ENCODE measurements at regions not wholly inside any gene's neighbourhood (a gene's known extent, or its start where the extent isn't known, plus 50 kb on each side); places are given as distances from the start of the nearest gene placed in this dataset.

DNA sequence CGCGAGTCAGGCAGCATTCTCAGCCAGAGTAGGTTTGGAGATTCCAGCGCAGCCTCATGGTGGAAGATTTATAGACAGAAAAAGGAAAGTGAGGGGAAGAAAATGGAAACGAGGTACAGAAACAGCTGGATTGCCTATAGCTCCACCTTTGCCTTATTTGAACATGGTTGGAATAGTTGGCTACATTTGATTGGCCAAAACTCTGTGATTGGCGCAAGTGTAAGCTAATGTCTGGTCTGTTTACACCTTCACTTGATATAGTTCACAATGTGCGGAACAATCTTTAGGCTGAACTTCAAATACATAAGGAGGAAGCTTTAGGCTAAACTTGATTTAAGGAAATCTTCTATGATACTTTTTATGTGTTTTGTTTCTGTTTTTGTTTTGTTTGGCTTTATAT lies 1191.9 kb downstream of the NSUN3 start:
- Histone ChIP-seq H3K36me3 (no peaks in the 10 kb centered on the region), H2AFZ (replicated peaks) (no peak overlapping the region), H3K27me3 (no peaks in the 10 kb centered on the region), H3K79me2 (ENCODE audit: low read depth) (no peaks in the 10 kb centered on the region), H3K4me3 (no peak overlapping the region), H3K9me3 (ENCODE audit: low read depth) (no peaks in the 10 kb centered on the region), H3K4me1 (no peaks in the 10 kb centered on the region), H3K4me2 (no peak overlapping the region), H4K20me1 (ENCODE audit: low read depth) (no peaks in the 10 kb centered on the region), H3K27ac (no peak overlapping the region), H3F3A (ENCODE audit: low read depth) (no peaks in the 10 kb centered on the region), H3K9ac (no peak overlapping the region)
- peaks cover 3% of the 10 kb centered on the region for H3K36me3 Mint-ChIP-seq
- H3K4me3 Mint-ChIP-seq = no peak overlapping the region
- no peak for DNase-seq (ENCODE audit: low spot score)
- H3K27ac Mint-ChIP-seq = no peak overlapping the region
- H3K9me3 Mint-ChIP-seq = peaks cover 9% of the 10 kb centered on the region
- no peak for TF ChIP-seq EZH2 (IDR thresholded peaks at IDR 0.05)
- TF ChIP-seq, protein P1, sequence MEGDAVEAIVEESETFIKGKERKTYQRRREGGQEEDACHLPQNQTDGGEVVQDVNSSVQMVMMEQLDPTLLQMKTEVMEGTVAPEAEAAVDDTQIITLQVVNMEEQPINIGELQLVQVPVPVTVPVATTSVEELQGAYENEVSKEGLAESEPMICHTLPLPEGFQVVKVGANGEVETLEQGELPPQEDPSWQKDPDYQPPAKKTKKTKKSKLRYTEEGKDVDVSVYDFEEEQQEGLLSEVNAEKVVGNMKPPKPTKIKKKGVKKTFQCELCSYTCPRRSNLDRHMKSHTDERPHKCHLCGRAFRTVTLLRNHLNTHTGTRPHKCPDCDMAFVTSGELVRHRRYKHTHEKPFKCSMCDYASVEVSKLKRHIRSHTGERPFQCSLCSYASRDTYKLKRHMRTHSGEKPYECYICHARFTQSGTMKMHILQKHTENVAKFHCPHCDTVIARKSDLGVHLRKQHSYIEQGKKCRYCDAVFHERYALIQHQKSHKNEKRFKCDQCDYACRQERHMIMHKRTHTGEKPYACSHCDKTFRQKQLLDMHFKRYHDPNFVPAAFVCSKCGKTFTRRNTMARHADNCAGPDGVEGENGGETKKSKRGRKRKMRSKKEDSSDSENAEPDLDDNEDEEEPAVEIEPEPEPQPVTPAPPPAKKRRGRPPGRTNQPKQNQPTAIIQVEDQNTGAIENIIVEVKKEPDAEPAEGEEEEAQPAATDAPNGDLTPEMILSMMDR (IDR thresholded peaks at IDR 0.05) = no peak
- TF ChIP-seq EZH2phosphoT487 (IDR thresholded peaks at IDR 0.05) = no peak
- H3K27me3 Mint-ChIP-seq (ENCODE audit: insufficient read depth, low read depth) = no peaks in the 10 kb centered on the region
- no peaks in the 10 kb centered on the region for H3K4me1 Mint-ChIP-seq

DNA sequence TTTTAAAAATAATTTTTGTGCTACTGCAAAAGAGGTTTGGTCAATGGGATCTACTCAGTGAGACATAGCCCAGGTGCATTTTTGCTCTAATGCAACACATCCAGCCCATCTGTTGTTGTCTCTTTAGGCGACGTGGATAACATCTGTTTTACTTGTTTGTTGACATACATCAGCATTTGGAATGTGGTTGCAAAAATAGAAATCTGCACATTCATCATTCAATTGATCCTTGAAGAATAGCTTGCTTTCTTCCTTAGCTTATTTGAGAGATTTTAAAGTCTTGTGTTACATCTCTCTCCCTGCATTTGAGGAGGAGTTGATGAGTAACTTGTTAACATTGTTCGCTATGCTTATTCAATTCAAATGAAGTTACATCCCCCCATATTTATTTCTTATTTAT lies 1202.3 kb downstream of the NSUN3 start:
- H3F3A ChIP-seq (ENCODE audit: low read depth) = no peaks in the 10 kb centered on the region
- no peak for DNase-seq (ENCODE audit: low spot score)
- H4K20me1 ChIP-seq (ENCODE audit: low read depth) = no peaks in the 10 kb centered on the region
- no peak overlapping the region for H3K4me3 Mint-ChIP-seq
- TF ChIP-seq, protein P1 (IDR thresholded peaks at IDR 0.05) = no peak
- TF ChIP-seq EZH2phosphoT487 (IDR thresholded peaks at IDR 0.05) (no peak), EZH2 (IDR thresholded peaks at IDR 0.05) (no peak)
- peaks cover 11% of the 10 kb centered on the region for H3K4me1 ChIP-seq
- no peaks in the 10 kb centered on the region for H3K27me3 Mint-ChIP-seq (ENCODE audit: insufficient read depth, low read depth)
- no peaks in the 10 kb centered on the region for H3K9me3 ChIP-seq (ENCODE audit: low read depth)
- no peaks in the 10 kb centered on the region for H3K36me3 Mint-ChIP-seq
- no peaks in the 10 kb centered on the region for H3K79me2 ChIP-seq (ENCODE audit: low read depth)
- peaks cover 2% of the 10 kb centered on the region for H3K9me3 Mint-ChIP-seq
- no peak overlapping the region for H3K4me3 ChIP-seq
- H3K4me1 Mint-ChIP-seq = peaks cover 6% of the 10 kb centered on the region
- no peaks in the 10 kb centered on the region for H3K36me3 ChIP-seq
- H3K4me2 ChIP-seq = no peak overlapping the region
- H3K27ac Mint-ChIP-seq = no peak overlapping the region
- H3K27ac ChIP-seq = no peak overlapping the region
- no peak overlapping the region for H3K9ac ChIP-seq
- no peaks in the 10 kb centered on the region for H3K27me3 ChIP-seq
- no peak overlapping the region for H2AFZ ChIP-seq (replicated peaks)

DNA sequence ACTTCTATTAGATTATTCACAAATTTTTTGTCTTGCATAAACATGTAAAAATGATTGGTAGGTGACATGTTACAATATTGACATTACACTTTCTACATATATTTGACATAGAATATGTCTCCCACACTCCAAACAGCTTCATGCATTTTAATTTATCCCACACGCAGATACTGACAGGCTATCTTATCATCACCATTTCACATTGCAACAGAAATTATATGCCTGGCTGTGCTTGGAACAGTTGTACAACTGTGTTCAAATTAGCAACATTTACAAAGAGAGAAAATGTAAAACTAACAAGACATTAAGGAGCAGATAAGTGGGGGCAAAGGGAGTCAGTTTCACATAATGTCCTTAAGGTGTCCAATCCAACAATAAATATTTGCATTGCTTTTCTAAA lies 1208.5 kb downstream of the NSUN3 start:
- H3K79me2 ChIP-seq (ENCODE audit: low read depth) = no peaks in the 10 kb centered on the region
- H3K36me3 Mint-ChIP-seq = no peaks in the 10 kb centered on the region
- no peak overlapping the region for H3K4me3 ChIP-seq
- H3F3A ChIP-seq (ENCODE audit: low read depth) = no peaks in the 10 kb centered on the region
- no peaks in the 10 kb centered on the region for H3K27me3 Mint-ChIP-seq (ENCODE audit: insufficient read depth, low read depth)
- TF ChIP-seq, protein P1 (IDR thresholded peaks at IDR 0.05) = no peak
- TF ChIP-seq EZH2phosphoT487 (IDR thresholded peaks at IDR 0.05) (no peak), EZH2 (IDR thresholded peaks at IDR 0.05) (no peak)
- H3K9me3 Mint-ChIP-seq = peaks cover 2% of the 10 kb centered on the region
- no peaks in the 10 kb centered on the region for H3K4me1 Mint-ChIP-seq
- DNase-seq (ENCODE audit: low spot score) = no peak
- no peak overlapping the region for H3K4me2 ChIP-seq
- H3K9ac ChIP-seq = no peak overlapping the region
- no peak overlapping the region for H3K4me3 Mint-ChIP-seq
- H4K20me1 ChIP-seq (ENCODE audit: low read depth) = no peaks in the 10 kb centered on the region
- H3K27me3 ChIP-seq = no peaks in the 10 kb centered on the region
- H2AFZ ChIP-seq (replicated peaks) = no peak overlapping the region
- no peaks in the 10 kb centered on the region for H3K9me3 ChIP-seq (ENCODE audit: low read depth)
- H3K36me3 ChIP-seq = no peaks in the 10 kb centered on the region
- H3K4me1 ChIP-seq = no peaks in the 10 kb centered on the region
- no peak overlapping the region for H3K27ac ChIP-seq
- H3K27ac Mint-ChIP-seq = no peak overlapping the region

Data from neural progenitor cell (in vitro differentiated cells).